AG09309 (cell line): ENCODE measurements at regions not wholly inside any gene's neighbourhood (a gene's known extent, or its start where the extent isn't known, plus 50 kb on each side); places are given as distances from the start of the nearest gene placed in this dataset.

Source experiments
- DNase-seq: peaks from one replicate; pipeline ENCODE4 v3.0.0-alpha.2; 2010; ENCODE audit warnings: low read depth
- H3K4me3 ChIP-seq: 2 replicates; pipeline ENCODE4 v1.5.1; 2011; ENCODE audit warnings: mild to moderate bottlenecking, low read depth, low read length, moderate library complexity; ENCODE audit not compliant: control insufficient read depth
- CTCF ChIP-seq: IDR thresholded peaks from 2 replicates; pipeline ENCODE4 v1.5.1; 2011; ENCODE audit warnings: mild to moderate bottlenecking, low read depth, low read length, inconsistent platforms; ENCODE audit not compliant: insufficient read depth, control insufficient read depth; ENCODE audit errors: missing control alignments

- H3K4me3 ChIP-seq = no peak overlapping the region
- no peak for TF ChIP-seq CTCF
- no peak for DNase-seq
Measured at GRCh38 chr5:2213121-2213730, 330.5 kb upstream of the IRX4 start.

- H3K4me3 ChIP-seq = no peak overlapping the region
Measured at GRCh38 chr5:2212481-2212880, 329.8 kb upstream of the IRX4 start.

GRCh38 chr5:2208239-2208544 is 325.5 kb upstream of the IRX4 start:
- H3K4me3 ChIP-seq = no peak overlapping the region
- no peak for DNase-seq
- TF ChIP-seq CTCF = no peak

More at GRCh38 chr5:2212481-2212880, 329.8 kb upstream of the IRX4 start:
- DNase-seq = no peak
- TF ChIP-seq CTCF = no peak

GRCh38 chr5:2207416-2208238 is 324.9 kb upstream of the IRX4 start:
- no peak overlapping the region for H3K4me3 ChIP-seq
- no peak for DNase-seq
- no peak for TF ChIP-seq CTCF

- DNase-seq = no peak
- H3K4me3 ChIP-seq = no peak overlapping the region
- no peak for TF ChIP-seq CTCF
Measured at GRCh38 chr5:2207109-2207399, 324.3 kb upstream of the IRX4 start.

- no peak for DNase-seq
- no peak overlapping the region for H3K4me3 ChIP-seq
- no peak for TF ChIP-seq CTCF
Measured at GRCh38 chr5:2206293-2207108, 323.8 kb upstream of the IRX4 start.
